ENCODE measurements at regions not wholly inside any gene's neighbourhood (a gene's known extent, or its start where the extent isn't known, plus 50 kb on each side); places are given as distances from the start of the nearest gene placed in this dataset.

DNA sequence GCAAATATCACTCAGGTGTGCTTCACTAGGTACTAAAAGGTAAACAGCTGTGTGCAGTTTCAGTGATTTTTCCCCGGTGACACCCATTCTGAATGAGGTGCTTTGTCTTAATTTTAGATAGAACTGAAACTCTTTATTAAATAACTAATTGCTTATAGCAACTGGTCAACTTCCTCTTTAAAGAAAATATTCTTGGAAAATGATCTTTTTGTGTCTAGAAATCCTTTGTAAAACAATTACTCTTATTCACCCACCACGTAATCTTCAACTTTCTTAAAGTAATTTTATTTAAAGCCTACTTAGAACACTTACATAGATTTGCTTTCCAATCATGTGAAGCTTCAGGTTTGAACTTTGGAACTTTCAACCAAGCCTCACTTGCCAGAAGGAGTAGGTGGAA is 57.9 kb upstream of the RMDN2 start:
- Histone ChIP-seq H3K4me1 (peaks cover 0 to 45% (median 7%) of the 10 kb centered on the region in 4 donors), H3K9me3 (no peaks in the 10 kb centered on the region), H3K36me3 (no peaks in the 10 kb centered on the region), H3K4me3 (no peak overlapping the region), H3K27me3 (no peaks in the 10 kb centered on the region), H3K27ac (no peak overlapping the region)
- no peak for DNase-seq
- intact Hi-C loops (cut with DNase I; ENCODE audit: low total_unique reads): no loop called here
- TF ChIP-seq CTCF (IDR thresholded peaks at IDR 0.05): no peak

- no peak for TF ChIP-seq CTCF (IDR thresholded peaks at IDR 0.05)
- Histone ChIP-seq H3K27ac (no peak overlapping the region), H3K4me3 (no peak overlapping the region), H3K36me3 (no peaks in the 10 kb centered on the region), H3K9me3 (no peaks in the 10 kb centered on the region), H3K4me1 (peaks cover 0 to 50% (median 16%) of the 10 kb centered on the region in 4 donors), H3K27me3 (no peaks in the 10 kb centered on the region)
- intact Hi-C loops (cut with DNase I; ENCODE audit: low total_unique reads): no loop called here
- DNase-seq: no peak
These were observed 56.2 kb upstream of the RMDN2 start for GRCh38 chr2:37868866-37869265.

DNA sequence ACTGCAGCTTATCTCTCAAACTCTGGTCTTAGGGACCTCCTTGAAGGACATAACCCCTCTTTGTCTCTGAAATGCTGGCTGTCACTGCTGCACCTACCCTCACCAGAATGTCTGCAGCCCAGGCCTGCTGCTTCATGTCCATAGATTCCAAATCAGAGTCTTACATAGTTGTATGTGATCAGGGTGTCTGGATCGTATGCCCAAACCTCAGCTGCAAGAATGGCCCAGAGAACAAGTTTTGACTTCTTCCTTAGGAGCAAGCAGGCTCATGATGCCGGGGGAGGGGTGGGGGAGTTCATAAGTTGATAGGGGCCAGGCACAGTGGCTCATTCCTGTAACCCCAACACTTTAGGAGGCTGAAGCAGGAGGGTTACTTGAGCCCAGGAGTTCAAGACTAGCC is 55.8 kb upstream of the RMDN2 start:
- no peak overlapping the region for H3K27ac ChIP-seq
- intact Hi-C loops (cut with DNase I; ENCODE audit: low total_unique reads): no loop called here
- DNase-seq: no peak
- TF ChIP-seq CTCF (IDR thresholded peaks at IDR 0.05): no peak
- peaks cover 0 to 50% (median 18%) of the 10 kb centered on the region in 4 donors for H3K4me1 ChIP-seq
- H3K4me3 ChIP-seq: no peak overlapping the region
- no peaks in the 10 kb centered on the region for H3K27me3 ChIP-seq
- no peaks in the 10 kb centered on the region for H3K9me3 ChIP-seq
- H3K36me3 ChIP-seq: no peaks in the 10 kb centered on the region

DNA sequence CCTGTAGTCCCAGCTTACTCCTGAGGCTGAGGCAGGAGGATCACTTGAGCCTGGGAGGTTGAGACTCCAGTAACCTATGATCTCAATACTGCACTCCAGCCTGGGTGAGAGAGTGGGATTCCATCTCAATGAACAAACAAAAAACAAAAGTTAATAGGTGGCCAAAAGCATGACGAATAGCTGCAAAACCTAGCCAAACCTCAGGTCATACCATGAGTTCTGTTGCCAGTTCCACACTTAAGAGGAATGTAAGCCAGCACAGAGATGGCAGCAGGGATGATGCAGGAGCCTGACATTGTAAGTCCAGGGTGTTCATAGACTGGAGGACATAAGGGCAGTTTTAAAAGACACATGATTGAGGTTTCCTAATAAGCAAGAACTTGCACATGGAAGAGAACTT is 55.3 kb upstream of the RMDN2 start:
- Histone ChIP-seq H3K27me3 (no peaks in the 10 kb centered on the region), H3K4me1 (peaks cover 0 to 50% (median 20%) of the 10 kb centered on the region in 4 donors), H3K9me3 (no peaks in the 10 kb centered on the region), H3K4me3 (no peak overlapping the region), H3K27ac (no peak overlapping the region), H3K36me3 (no peaks in the 10 kb centered on the region)
- DNase-seq: no peak
- TF ChIP-seq CTCF (IDR thresholded peaks at IDR 0.05): no peak
- intact Hi-C loops (cut with DNase I; ENCODE audit: low total_unique reads): loop anchor here (5.0 to 10.0 kb wide), 2 partner anchors 55 to 457 kb away; no protein-coding TSS in a partner anchor

DNA sequence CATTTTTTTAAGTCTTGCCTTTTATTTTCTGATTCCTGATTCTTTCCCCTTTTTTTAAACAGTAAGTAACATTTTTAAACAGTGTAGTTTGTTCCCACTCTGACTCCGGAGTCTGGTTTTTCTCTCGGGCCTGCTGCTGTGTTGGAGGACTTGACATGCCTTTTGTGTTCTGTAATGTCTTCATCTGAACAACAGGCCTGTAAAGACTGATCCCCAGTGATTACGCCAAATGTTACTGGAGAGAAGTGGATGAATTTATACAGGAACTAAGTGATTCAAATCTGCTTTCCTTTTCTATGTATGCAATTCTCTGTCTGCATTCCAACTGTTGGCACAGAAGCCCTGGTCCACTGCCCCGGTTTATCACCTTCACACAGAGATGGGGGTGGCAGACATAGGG is 54.3 kb upstream of the RMDN2 start:
- H3K4me1 ChIP-seq: peaks cover 0 to 44% (median 23%) of the 10 kb centered on the region in 4 donors
- no peaks in the 10 kb centered on the region for H3K36me3 ChIP-seq
- H3K27me3 ChIP-seq: no peaks in the 10 kb centered on the region
- no peak for TF ChIP-seq CTCF (IDR thresholded peaks at IDR 0.05)
- H3K9me3 ChIP-seq: no peaks in the 10 kb centered on the region
- no peak overlapping the region for H3K4me3 ChIP-seq
- intact Hi-C loops (cut with DNase I; ENCODE audit: low total_unique reads): loop anchor here (5.0 to 10.0 kb wide), 2 partner anchors 56 to 459 kb away; no protein-coding TSS in a partner anchor
- peak overlapping the region in 1 of 2 donors; percentile 39 for H3K27ac ChIP-seq
- no peak for DNase-seq
